HepG2 (cell line): ENCODE measurements at regions not wholly inside any gene's neighbourhood (a gene's known extent, or its start where the extent isn't known, plus 50 kb on each side); places are given as distances from the start of the nearest gene placed in this dataset.

Experiments used
- BHLHE40 ChIP-seq: IDR thresholded peaks from 2 replicates; pipeline ENCODE4 v1.6.1; 2011; ENCODE audit warnings: low read length, improper control_type of control experiment
- CBX5 ChIP-seq: sonication (generic); formaldehyde crosslinking; IDR thresholded peaks from 2 replicates; pipeline ENCODE4 v1.4.0; 2020; ENCODE audit warnings: missing genetic modification reagents, borderline replicate concordance
- CREM ChIP-seq, 2 experiments: sonication (generic) in 1 of 2; formaldehyde crosslinking in 1 of 2; IDR thresholded peaks; 2 replicates each; pipeline versions ENCODE4 v1.4.0 to v1.6.1; 2016 to 2020; ENCODE audit warnings: antibody characterized with exemption in 1 of 2, mild to moderate bottlenecking in 1 of 2, missing genetic modification reagents in 1 of 2
- FOSL1 ChIP-seq: sonication (generic); formaldehyde crosslinking; IDR thresholded peaks from 2 replicates; pipeline ENCODE4 v1.9.0; 2021; ENCODE audit warnings: missing genetic modification reagents, borderline replicate concordance
- FOXA3 ChIP-seq: IDR thresholded peaks from 2 replicates; pipeline ENCODE4 v1.6.1; 2016; ENCODE audit warnings: missing genetic modification reagents, missing compliant biosample characterization
- GPBP1L1 ChIP-seq: sonication (generic); formaldehyde crosslinking; IDR thresholded peaks from 2 replicates; pipeline ENCODE4 v1.5.0; 2020; ENCODE audit warnings: mild to moderate bottlenecking, missing genetic modification reagents
- HMG20A ChIP-seq: IDR thresholded peaks from 2 replicates; pipeline ENCODE4 v1.6.1; 2016; ENCODE audit warnings: borderline replicate concordance
- HNRNPLL ChIP-seq: fragments of 200-400 bp; formaldehyde crosslinking; IDR thresholded peaks from 2 replicates; pipeline ENCODE4 v1.6.1; 2017; ENCODE audit warnings: mild to moderate bottlenecking, low read depth, low read length; ENCODE audit not compliant: poor library complexity, severe bottlenecking
- KDM2A ChIP-seq: sonication (generic); formaldehyde crosslinking; IDR thresholded peaks from 2 replicates; pipeline ENCODE4 v1.4.0; 2020; ENCODE audit warnings: low read depth, missing genetic modification reagents, borderline replicate concordance
- MAFF ChIP-seq: IDR thresholded peaks from 2 replicates; pipeline ENCODE4 v1.6.1; 2011; ENCODE audit warnings: low read depth, low read length, improper control_type of control experiment
- MED1 ChIP-seq: sonication (generic); formaldehyde crosslinking; IDR thresholded peaks from 2 replicates; pipeline ENCODE4 v1.4.0; 2020; ENCODE audit warnings: missing genetic modification reagents
- NONO ChIP-seq, 2 experiments: fragments of 450-650 bp in 1 of 2; sonication (generic) in 1 of 2; formaldehyde crosslinking in 1 of 2; IDR thresholded peaks in 1 of 2; conservative IDR thresholded peaks in 1 of 2; 2 replicates each; pipeline versions ENCODE4 v1.6.1 to v1.8.0; 2017 to 2022; ENCODE audit warnings: mild to moderate bottlenecking in 1 of 2, missing genetic modification reagents in 1 of 2, moderate library complexity in 1 of 2
- SNAPC2 ChIP-seq: sonication (generic); formaldehyde crosslinking; IDR thresholded peaks from 2 replicates; pipeline ENCODE4 v1.8.1; 2022; ENCODE audit warnings: mild to moderate bottlenecking, missing genetic modification reagents
- SOX6 ChIP-seq, 2 experiments: fragments of 450-650 bp in 1 of 2; sonication (generic) in 1 of 2; formaldehyde crosslinking in 1 of 2; IDR thresholded peaks; 2 replicates each; pipeline versions ENCODE4 v1.4.0 to v1.6.1; 2017 to 2020; ENCODE audit warnings: antibody characterized with exemption in 1 of 2, mild to moderate bottlenecking in 1 of 2, missing genetic modification reagents in 1 of 2
- SSRP1 ChIP-seq: IDR thresholded peaks from 2 replicates; pipeline ENCODE4 v1.6.1; 2016; ENCODE audit warnings: control low read depth
- STAG1 ChIP-seq: sonication (generic); formaldehyde crosslinking; IDR thresholded peaks from 2 replicates; pipeline ENCODE4 v1.4.0; 2020; ENCODE audit warnings: missing genetic modification reagents
- ZNF3 ChIP-seq: IDR thresholded peaks from 2 replicates; pipeline ENCODE4 v1.7.0; 2017; ENCODE audit warnings: inconsistent platforms
- ZNF558 ChIP-seq: sonication (generic); formaldehyde crosslinking; IDR thresholded peaks from 2 replicates; pipeline ENCODE4 v1.9.0; 2022; ENCODE audit warnings: mild to moderate bottlenecking, missing genetic modification reagents, borderline replicate concordance
- TF ChIP-seq, protein P1 (sequence below): sonication (generic); formaldehyde crosslinking; IDR thresholded peaks from 2 replicates; pipeline ENCODE4 v1.8.1; 2023; ENCODE audit warnings: mild to moderate bottlenecking, missing genetic modification reagents

GRCh38 chr2:8598295-8599165 lies 83.3 kb upstream of the ID2 start (continued):
- TF ChIP-seq, protein P1, sequence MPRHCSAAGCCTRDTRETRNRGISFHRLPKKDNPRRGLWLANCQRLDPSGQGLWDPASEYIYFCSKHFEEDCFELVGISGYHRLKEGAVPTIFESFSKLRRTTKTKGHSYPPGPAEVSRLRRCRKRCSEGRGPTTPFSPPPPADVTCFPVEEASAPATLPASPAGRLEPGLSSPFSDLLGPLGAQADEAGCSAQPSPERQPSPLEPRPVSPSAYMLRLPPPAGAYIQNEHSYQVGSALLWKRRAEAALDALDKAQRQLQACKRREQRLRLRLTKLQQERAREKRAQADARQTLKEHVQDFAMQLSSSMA (CRISPR knock-in tag) = no peak
- TF ChIP-seq HNRNPLL (no peak), MAFF (0 out of 2 replicates have a peak, but pooled peaks have one; percentile 12), HMG20A (CRISPR knock-in tag) (0 out of 2 replicates have a peak, but pooled peaks have one; percentile 39), STAG1 (0 out of 2 replicates have a peak, but pooled peaks have one; percentile 10), GPBP1L1 (no peak), FOSL1 (peak; percentile 76), SSRP1 (CRISPR knock-in tag) (0 out of 2 replicates have a peak, but pooled peaks have one; percentile 37), FOXA3 (CRISPR knock-in tag) (peak; percentile 65; the same call in 1 of the 2 replicates), BHLHE40 (0 out of 2 replicates have a peak, but pooled peaks have one; percentile 10), SNAPC2 (CRISPR knock-in tag) (no peak), ZNF558 (CRISPR knock-in tag) (no peak), ZNF3 (CRISPR knock-in tag) (0 out of 2 replicates have a peak, but pooled peaks have one; percentile 37), NONO (IDR thresholded peaks at IDR 0.05) (no peak), NONO (CRISPR knock-in tag; conservative IDR thresholded peaks at IDR 0.05) (0 out of 2 replicates have a peak, but pooled peaks have one; percentile 22), SOX6 (IDR thresholded peaks at IDR 0.05) (no peak), SOX6 (CRISPR knock-in tag; IDR thresholded peaks at IDR 0.05) (peak; percentile 19; the same call in 1 of the 2 replicates), KDM2A (peak; percentile 33; the same call in 1 of the 2 replicates), CBX5 (peak; percentile 36; the same call in 1 of the 2 replicates), MED1 (0 out of 2 replicates have a peak, but pooled peaks have one; percentile 34), CREM (IDR thresholded peaks at IDR 0.05) (0 out of 2 replicates have a peak, but pooled peaks have one; percentile 27), CREM (CRISPR knock-in tag; IDR thresholded peaks at IDR 0.05) (no peak)
- TF ChIP-seq, all 625 proteins: peak for 51
